ENCODE measurements at regions not wholly inside any gene's neighbourhood (a gene's known extent, or its start where the extent isn't known, plus 50 kb on each side); places are given as distances from the start of the nearest gene placed in this dataset.

DNA sequence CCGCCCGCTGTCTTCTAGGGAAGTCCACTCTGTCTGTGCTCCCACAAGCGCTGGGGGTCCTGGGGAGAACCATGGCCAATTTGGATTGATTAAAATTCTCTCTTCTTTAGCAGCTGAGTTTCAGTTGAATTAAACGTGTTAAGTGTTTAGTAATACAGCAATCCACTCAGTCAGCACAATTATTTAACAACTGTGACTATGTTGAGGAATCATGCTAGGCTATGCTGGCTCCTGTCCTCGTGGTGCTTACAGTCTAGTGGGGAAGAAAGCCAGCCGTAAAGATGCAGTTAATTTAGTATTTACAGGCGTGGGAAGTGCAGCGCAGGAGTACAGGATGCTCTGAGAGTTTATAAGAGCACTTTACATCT is 88.9 kb upstream of the FOXP4 start (continued):
- TF ChIP-seq, protein P1, sequence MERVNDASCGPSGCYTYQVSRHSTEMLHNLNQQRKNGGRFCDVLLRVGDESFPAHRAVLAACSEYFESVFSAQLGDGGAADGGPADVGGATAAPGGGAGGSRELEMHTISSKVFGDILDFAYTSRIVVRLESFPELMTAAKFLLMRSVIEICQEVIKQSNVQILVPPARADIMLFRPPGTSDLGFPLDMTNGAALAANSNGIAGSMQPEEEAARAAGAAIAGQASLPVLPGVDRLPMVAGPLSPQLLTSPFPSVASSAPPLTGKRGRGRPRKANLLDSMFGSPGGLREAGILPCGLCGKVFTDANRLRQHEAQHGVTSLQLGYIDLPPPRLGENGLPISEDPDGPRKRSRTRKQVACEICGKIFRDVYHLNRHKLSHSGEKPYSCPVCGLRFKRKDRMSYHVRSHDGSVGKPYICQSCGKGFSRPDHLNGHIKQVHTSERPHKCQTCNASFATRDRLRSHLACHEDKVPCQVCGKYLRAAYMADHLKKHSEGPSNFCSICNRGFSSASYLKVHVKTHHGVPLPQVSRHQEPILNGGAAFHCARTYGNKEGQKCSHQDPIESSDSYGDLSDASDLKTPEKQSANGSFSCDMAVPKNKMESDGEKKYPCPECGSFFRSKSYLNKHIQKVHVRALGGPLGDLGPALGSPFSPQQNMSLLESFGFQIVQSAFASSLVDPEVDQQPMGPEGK (tag by site-specific recombination; IDR thresholded peaks at IDR 0.05): no peak

DNA sequence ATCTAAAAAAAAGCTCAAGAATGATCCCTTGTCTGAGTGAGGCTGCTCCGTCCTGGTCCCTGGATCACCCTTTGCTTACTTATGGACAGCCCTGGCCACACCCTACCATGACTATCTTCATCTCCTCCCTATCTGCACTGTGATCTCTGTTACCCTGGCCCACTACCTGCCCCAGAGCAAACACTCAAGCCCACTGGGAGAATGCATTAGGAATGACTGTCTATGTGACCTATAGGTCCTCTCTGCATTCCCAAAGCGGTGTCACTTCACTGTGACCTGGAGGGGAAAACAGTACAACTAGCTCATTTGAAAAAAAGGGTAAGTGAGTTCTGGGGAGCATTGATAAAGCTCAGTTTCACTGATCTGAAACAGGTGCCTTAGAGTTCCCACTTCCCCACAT is 86.4 kb upstream of the FOXP4 start:
- CTCF ChIA-PET: interaction anchor here (0.6 to 4.0 kb wide), 3 partner anchors 35 to 131 kb away, joined by 3 to 27 read pairs (median 6); no protein-coding TSS in a partner anchor
- TF ChIP-seq ZNF112 (tag by site-specific recombination; IDR thresholded peaks at IDR 0.05) (no peak), ZNF169 (tag by site-specific recombination; IDR thresholded peaks at IDR 0.05) (no peak), ZNF626 (tag by site-specific recombination; IDR thresholded peaks at IDR 0.05) (no peak), MEIS1 (CRISPR knock-in tag; IDR thresholded peaks at IDR 0.05; ENCODE audit: borderline replicate concordance) (no peak), SP2 (tag by site-specific recombination; IDR thresholded peaks at IDR 0.05) (no peak), ZNF600 (tag by site-specific recombination; IDR thresholded peaks at IDR 0.05) (no peak), ZNF366 (tag by site-specific recombination; conservative IDR thresholded peaks at IDR 0.05) (no peak), ZNF311 (tag by site-specific recombination; IDR thresholded peaks at IDR 0.05; ENCODE audit: borderline replicate concordance) (no peak), ZNF433 (tag by site-specific recombination; IDR thresholded peaks at IDR 0.05; ENCODE audit: low read depth) (no peak), ZNF514 (tag by site-specific recombination; IDR thresholded peaks at IDR 0.05) (no peak), SP3 (tag by site-specific recombination; IDR thresholded peaks at IDR 0.05) (no peak), MZF1 (tag by site-specific recombination; IDR thresholded peaks at IDR 0.05; ENCODE audit: borderline replicate concordance) (no peak), ZNF266 (tag by site-specific recombination; IDR thresholded peaks at IDR 0.05; ENCODE audit: low read depth) (no peak), GLI2 (tag by site-specific recombination; IDR thresholded peaks at IDR 0.05; ENCODE audit: borderline replicate concordance, low read depth) (no peak)
- TF ChIP-seq, protein P2, sequence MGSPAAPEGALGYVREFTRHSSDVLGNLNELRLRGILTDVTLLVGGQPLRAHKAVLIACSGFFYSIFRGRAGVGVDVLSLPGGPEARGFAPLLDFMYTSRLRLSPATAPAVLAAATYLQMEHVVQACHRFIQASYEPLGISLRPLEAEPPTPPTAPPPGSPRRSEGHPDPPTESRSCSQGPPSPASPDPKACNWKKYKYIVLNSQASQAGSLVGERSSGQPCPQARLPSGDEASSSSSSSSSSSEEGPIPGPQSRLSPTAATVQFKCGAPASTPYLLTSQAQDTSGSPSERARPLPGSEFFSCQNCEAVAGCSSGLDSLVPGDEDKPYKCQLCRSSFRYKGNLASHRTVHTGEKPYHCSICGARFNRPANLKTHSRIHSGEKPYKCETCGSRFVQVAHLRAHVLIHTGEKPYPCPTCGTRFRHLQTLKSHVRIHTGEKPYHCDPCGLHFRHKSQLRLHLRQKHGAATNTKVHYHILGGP (tag by site-specific recombination; IDR thresholded peaks at IDR 0.05): no peak
- TF ChIP-seq, protein P3, sequence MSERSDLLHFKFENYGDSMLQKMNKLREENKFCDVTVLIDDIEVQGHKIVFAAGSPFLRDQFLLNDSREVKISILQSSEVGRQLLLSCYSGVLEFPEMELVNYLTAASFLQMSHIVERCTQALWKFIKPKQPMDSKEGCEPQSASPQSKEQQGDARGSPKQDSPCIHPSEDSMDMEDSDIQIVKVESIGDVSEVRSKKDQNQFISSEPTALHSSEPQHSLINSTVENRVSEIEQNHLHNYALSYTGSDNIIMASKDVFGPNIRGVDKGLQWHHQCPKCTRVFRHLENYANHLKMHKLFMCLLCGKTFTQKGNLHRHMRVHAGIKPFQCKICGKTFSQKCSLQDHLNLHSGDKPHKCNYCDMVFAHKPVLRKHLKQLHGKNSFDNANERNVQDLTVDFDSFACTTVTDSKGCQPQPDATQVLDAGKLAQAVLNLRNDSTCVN (tag by site-specific recombination; optimal IDR thresholded peaks at IDR 0.05): no peak
- TF ChIP-seq, protein P4, sequence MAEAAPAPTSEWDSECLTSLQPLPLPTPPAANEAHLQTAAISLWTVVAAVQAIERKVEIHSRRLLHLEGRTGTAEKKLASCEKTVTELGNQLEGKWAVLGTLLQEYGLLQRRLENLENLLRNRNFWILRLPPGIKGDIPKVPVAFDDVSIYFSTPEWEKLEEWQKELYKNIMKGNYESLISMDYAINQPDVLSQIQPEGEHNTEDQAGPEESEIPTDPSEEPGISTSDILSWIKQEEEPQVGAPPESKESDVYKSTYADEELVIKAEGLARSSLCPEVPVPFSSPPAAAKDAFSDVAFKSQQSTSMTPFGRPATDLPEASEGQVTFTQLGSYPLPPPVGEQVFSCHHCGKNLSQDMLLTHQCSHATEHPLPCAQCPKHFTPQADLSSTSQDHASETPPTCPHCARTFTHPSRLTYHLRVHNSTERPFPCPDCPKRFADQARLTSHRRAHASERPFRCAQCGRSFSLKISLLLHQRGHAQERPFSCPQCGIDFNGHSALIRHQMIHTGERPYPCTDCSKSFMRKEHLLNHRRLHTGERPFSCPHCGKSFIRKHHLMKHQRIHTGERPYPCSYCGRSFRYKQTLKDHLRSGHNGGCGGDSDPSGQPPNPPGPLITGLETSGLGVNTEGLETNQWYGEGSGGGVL (tag by site-specific recombination; IDR thresholded peaks at IDR 0.05): no peak
- TF ChIP-seq, protein P5, sequence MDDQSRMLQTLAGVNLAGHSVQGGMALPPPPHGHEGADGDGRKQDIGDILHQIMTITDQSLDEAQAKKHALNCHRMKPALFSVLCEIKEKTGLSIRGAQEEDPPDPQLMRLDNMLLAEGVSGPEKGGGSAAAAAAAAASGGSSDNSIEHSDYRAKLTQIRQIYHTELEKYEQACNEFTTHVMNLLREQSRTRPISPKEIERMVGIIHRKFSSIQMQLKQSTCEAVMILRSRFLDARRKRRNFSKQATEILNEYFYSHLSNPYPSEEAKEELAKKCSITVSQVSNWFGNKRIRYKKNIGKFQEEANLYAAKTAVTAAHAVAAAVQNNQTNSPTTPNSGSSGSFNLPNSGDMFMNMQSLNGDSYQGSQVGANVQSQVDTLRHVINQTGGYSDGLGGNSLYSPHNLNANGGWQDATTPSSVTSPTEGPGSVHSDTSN (CRISPR knock-in tag; IDR thresholded peaks at IDR 0.05): no peak
- Histone ChIP-seq H3K4me1 (ENCODE audit: control insufficient read depth, insufficient read depth, low read length) (peaks cover 20% of the 10 kb centered on the region), H3K36me3 (ENCODE audit: control insufficient read depth in 2 of 2, insufficient read depth in 1 of 2, low read length in 2 of 2) (no peaks in the 10 kb centered on the region), H3K27ac (ENCODE audit: extremely low read depth, low read depth, low read length) (no peak overlapping the region), H3K9me3 (ENCODE audit: control insufficient read depth, insufficient read depth, low read depth, low read length) (no peaks in the 10 kb centered on the region), H3K4me3 (ENCODE audit: low read depth, low read length) (no peak overlapping the region)
- POLR2A ChIA-PET: interaction anchor here (0.8 to 1.0 kb wide), 2 partner anchors 9 to 15 kb away, joined by 3 read pairs; no protein-coding TSS in a partner anchor
